Smooth muscle cell (in vitro differentiated cells): ENCODE measurements at regions not wholly inside any gene's neighbourhood (a gene's known extent, or its start where the extent isn't known, plus 50 kb on each side); places are given as distances from the start of the nearest gene placed in this dataset.

Source experiments
- DNase-seq: peaks from one replicate; lab custom pipeline; 2025; ENCODE audit not compliant: unreplicated experiment; lab: John Stamatoyannopoulos, UW
- H2AFZ ChIP-seq: fragments of 200-600 bp; sonication (generic); 2 replicates; pipeline ENCODE4 v1.6.0; 2016; ENCODE audit warnings: antibody characterized with exemption, low read depth, mild to moderate bottlenecking
- H3F3A ChIP-seq: fragments of 200-600 bp; sonication (generic); 2 replicates; pipeline ENCODE4 v1.6.0; 2017; ENCODE audit warnings: antibody characterized with exemption, low read depth
- H3K27ac ChIP-seq: fragments of 200-600 bp; sonication (generic); 2 replicates; pipeline ENCODE4 v1.5.1; 2016; ENCODE audit warnings: low read depth, mild to moderate bottlenecking
- H3K27me3 ChIP-seq: fragments of 200-600 bp; sonication (generic); 2 replicates; pipeline ENCODE4 v1.6.1; 2016; ENCODE audit warnings: low read depth, mild to moderate bottlenecking
- H3K36me3 ChIP-seq: fragments of 200-600 bp; sonication (generic); 2 replicates; pipeline ENCODE4 v1.5.1; 2016; ENCODE audit warnings: low read depth
- H3K4me1 ChIP-seq: fragments of 200-600 bp; sonication (generic); 2 replicates; pipeline ENCODE4 v1.5.1; 2016; ENCODE audit warnings: low read depth
- H3K4me2 ChIP-seq: fragments of 200-600 bp; sonication (generic); 2 replicates; pipeline ENCODE4 v1.6.0; 2016; ENCODE audit warnings: mild to moderate bottlenecking
- H3K4me3 ChIP-seq: fragments of 200-600 bp; sonication (generic); 2 replicates; pipeline ENCODE4 v1.5.1; 2016; ENCODE audit warnings: mild to moderate bottlenecking
- H3K79me2 ChIP-seq: fragments of 200-600 bp; sonication (generic); 2 replicates; pipeline ENCODE4 v1.6.0; 2016; ENCODE audit warnings: low read depth, mild to moderate bottlenecking
- H3K9ac ChIP-seq: fragments of 200-600 bp; sonication (generic); 2 replicates; pipeline ENCODE4 v1.6.0; 2016; ENCODE audit warnings: low read depth
- H3K9me3 ChIP-seq: fragments of 200-600 bp; sonication (generic); replicated peaks from 2 replicates; pipeline ENCODE4 v1.5.1; 2016; ENCODE audit warnings: low read depth
- H4K20me1 ChIP-seq: fragments of 200-600 bp; sonication (generic); 2 replicates; pipeline ENCODE4 v1.6.0; 2016; ENCODE audit warnings: low read depth
- WGBS: methylation state at CpG from one replicate; pipeline ENCODE4 v1.1.7; 2016; ENCODE audit warnings: low lambda C conversion rate; 5-methylcytosine and 5-hydroxymethylcytosine counted together
- TF ChIP-seq, protein P1 (sequence below): fragments of 200-600 bp; sonication (generic); IDR thresholded peaks from 2 replicates; pipeline ENCODE4 v1.5.1; 2017; ENCODE audit warnings: borderline replicate concordance, mild to moderate bottlenecking, antibody characterized with exemption; ENCODE audit not compliant: insufficient read depth, poor library complexity, severe bottlenecking

DNA sequence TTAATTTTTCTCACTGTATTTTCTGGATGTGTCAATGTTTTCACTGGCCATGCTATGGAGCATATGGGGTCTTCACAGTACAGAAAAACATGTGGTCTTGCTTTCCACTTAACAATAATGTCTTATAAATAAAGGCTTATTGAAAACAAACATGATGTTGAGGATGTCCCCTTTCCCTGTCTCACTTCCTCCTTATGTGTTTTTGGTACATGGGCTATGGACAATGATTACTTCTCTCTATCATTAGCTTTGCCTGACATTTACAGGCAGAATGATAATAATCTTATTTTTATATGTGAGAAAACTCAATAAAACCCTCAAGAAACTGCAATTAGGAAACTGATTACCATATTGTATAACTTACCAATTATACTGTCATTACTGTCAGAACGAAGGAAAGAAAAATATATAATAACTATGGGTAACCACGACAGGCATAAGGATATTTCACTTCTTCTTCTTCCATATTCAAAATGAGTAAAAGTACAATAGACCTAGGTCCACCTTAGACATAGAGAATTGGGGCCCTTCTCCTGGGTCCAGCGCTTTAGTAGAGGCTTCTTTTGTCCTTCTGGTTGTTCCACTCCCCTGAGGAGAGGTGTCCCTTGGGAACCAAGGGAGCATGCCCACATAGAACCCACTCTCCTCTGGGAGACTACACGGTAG lies 375.0 kb downstream of the MAN2A1 start:
- H4K20me1 ChIP-seq: no peaks in the 10 kb centered on the region
- H3K9ac ChIP-seq: no peak overlapping the region
- H3K4me3 ChIP-seq: no peak overlapping the region
- no peaks in the 10 kb centered on the region for H3F3A ChIP-seq
- DNase-seq: no peak
- 73% methylated on average over 4 of the region's 4 CpGs for WGBS
- no peaks in the 10 kb centered on the region for H3K36me3 ChIP-seq
- H3K9me3 ChIP-seq: no peaks in the 10 kb centered on the region
- no peak overlapping the region for H2AFZ ChIP-seq
- H3K4me1 ChIP-seq: no peaks in the 10 kb centered on the region
- no peaks in the 10 kb centered on the region for H3K79me2 ChIP-seq
- no peaks in the 10 kb centered on the region for H3K27me3 ChIP-seq
- peak overlapping the region; percentile 40 for H3K4me2 ChIP-seq
- peak overlapping the region; percentile 58 for H3K27ac ChIP-seq
- TF ChIP-seq, protein P1, sequence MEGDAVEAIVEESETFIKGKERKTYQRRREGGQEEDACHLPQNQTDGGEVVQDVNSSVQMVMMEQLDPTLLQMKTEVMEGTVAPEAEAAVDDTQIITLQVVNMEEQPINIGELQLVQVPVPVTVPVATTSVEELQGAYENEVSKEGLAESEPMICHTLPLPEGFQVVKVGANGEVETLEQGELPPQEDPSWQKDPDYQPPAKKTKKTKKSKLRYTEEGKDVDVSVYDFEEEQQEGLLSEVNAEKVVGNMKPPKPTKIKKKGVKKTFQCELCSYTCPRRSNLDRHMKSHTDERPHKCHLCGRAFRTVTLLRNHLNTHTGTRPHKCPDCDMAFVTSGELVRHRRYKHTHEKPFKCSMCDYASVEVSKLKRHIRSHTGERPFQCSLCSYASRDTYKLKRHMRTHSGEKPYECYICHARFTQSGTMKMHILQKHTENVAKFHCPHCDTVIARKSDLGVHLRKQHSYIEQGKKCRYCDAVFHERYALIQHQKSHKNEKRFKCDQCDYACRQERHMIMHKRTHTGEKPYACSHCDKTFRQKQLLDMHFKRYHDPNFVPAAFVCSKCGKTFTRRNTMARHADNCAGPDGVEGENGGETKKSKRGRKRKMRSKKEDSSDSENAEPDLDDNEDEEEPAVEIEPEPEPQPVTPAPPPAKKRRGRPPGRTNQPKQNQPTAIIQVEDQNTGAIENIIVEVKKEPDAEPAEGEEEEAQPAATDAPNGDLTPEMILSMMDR: no peak

DNA sequence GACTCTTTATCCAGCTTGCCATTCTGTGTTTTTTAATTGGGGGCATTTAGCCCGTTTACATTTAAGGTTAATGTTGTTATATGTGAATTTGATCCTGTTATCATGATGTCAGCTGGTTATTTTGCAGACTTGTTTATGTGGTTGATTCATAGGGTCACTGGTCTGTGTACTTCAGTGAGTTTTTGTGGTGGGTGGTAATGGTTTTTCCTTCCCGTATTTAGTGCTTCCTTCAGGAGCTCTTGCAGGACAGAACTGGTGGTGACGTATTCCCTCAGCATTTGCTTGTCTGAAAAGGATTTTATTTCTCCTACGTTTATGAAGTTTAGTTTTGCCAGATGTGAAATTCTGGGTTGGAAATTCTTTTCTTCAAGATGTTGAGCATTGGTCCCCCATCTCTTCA lies 381.1 kb downstream of the MAN2A1 start:
- Histone ChIP-seq H3K79me2 (no peaks in the 10 kb centered on the region), H3K4me1 (no peaks in the 10 kb centered on the region), H2AFZ (no peak overlapping the region), H3F3A (no peaks in the 10 kb centered on the region), H3K27ac (no peak overlapping the region), H3K9ac (no peak overlapping the region), H3K36me3 (no peaks in the 10 kb centered on the region), H3K27me3 (no peaks in the 10 kb centered on the region), H3K9me3 (no peaks in the 10 kb centered on the region), H3K4me3 (no peak overlapping the region), H3K4me2 (no peak overlapping the region), H4K20me1 (no peaks in the 10 kb centered on the region)
- TF ChIP-seq, protein P1: no peak
- no peak for DNase-seq
- 67% methylated on average over 4 of the region's 4 CpGs for WGBS

- Histone ChIP-seq H4K20me1 (no peaks in the 10 kb centered on the region), H3K27me3 (no peaks in the 10 kb centered on the region), H3K4me3 (no peak overlapping the region), H3F3A (no peaks in the 10 kb centered on the region), H3K27ac (no peak overlapping the region), H2AFZ (no peak overlapping the region), H3K36me3 (no peaks in the 10 kb centered on the region), H3K9me3 (no peaks in the 10 kb centered on the region), H3K9ac (no peak overlapping the region), H3K4me1 (no peaks in the 10 kb centered on the region), H3K79me2 (no peaks in the 10 kb centered on the region), H3K4me2 (no peak overlapping the region)
- TF ChIP-seq, protein P1: no peak
- no peak for DNase-seq
Measured at GRCh38 chr5:110072651-110073050, 382.9 kb downstream of the MAN2A1 start.

DNA sequence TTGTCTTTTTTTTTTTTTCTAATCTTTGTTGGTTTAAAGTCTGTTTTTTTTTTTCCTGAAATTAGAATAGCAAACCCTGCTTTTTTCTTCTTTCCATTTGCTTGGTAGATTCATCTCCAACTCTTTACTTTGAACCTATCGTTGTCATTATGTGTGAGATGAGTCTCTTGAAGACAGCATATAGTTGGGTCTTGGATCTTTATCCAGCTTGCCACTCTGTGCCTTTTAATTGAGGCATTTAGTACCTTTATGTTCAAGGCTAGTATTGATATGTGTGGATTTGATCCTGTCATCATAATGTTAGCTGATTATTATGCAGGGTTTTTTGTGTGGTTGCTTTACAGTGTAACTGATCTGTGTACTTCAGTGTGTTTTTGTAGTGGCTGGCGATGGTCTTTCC lies 383.8 kb downstream of the MAN2A1 start:
- Histone ChIP-seq H3K9me3 (no peaks in the 10 kb centered on the region), H3K36me3 (no peaks in the 10 kb centered on the region), H3K9ac (no peak overlapping the region), H3K27me3 (no peaks in the 10 kb centered on the region), H3K79me2 (no peaks in the 10 kb centered on the region), H3F3A (no peaks in the 10 kb centered on the region), H3K4me1 (no peaks in the 10 kb centered on the region), H3K4me2 (no peak overlapping the region), H3K27ac (no peak overlapping the region), H3K4me3 (no peak overlapping the region), H4K20me1 (no peaks in the 10 kb centered on the region), H2AFZ (no peak overlapping the region)
- 50% methylated on average over 2 of the region's 2 CpGs for WGBS
- DNase-seq: no peak
- TF ChIP-seq, protein P1: no peak
